GM19455 (cell line): ENCODE measurements at regions not wholly inside any gene's neighbourhood (a gene's known extent, or its start where the extent isn't known, plus 50 kb on each side); places are given as distances from the start of the nearest gene placed in this dataset.
"Not testable (repeated sequence)": the region's sequence is repeated elsewhere in the genome, so short reads cannot be mapped to it uniquely, and the experiment has no call there.

Experiments used
- ATAC-seq: cut with Tn5 transposase; IDR thresholded peaks from one replicate; pipeline ENCODE4 v1.9.1; 2021; ENCODE audit not compliant: unreplicated experiment

- ATAC-seq = no peak
Observed at GRCh38 chr11:26839911-26840698, 118.2 kb upstream of the SLC5A12 start.

GRCh38 chr11:26841818-26842473 lies 120.1 kb upstream of the SLC5A12 start:
- ATAC-seq = no peak

GRCh38 chr11:26842478-26843282 lies 120.8 kb upstream of the SLC5A12 start:
- no peak for ATAC-seq

- ATAC-seq = no peak
Observed at GRCh38 chr11:26843539-26843938, 121.7 kb upstream of the SLC5A12 start.

GRCh38 chr11:26844963-26845362 lies 123.1 kb upstream of the SLC5A12 start:
- ATAC-seq = no peak

- no peak for ATAC-seq
Observed at GRCh38 chr11:26846227-26846626, 124.4 kb upstream of the SLC5A12 start.

- ATAC-seq = no peak
Observed at GRCh38 chr11:26847459-26847858, 125.6 kb upstream of the SLC5A12 start.

GRCh38 chr11:26847977-26848376 lies 126.1 kb upstream of the SLC5A12 start:
- no peak for ATAC-seq

GRCh38 chr11:26849036-26849435 lies 127.2 kb upstream of the SLC5A12 start:
- no peak for ATAC-seq

- no peak for ATAC-seq
Observed at GRCh38 chr11:26851291-26851690, 129.4 kb upstream of the SLC5A12 start.

- no peak for ATAC-seq
Observed at GRCh38 chr11:26851696-26852095, 129.8 kb upstream of the SLC5A12 start.

GRCh38 chr11:26858098-26858497 lies 135.8 kb upstream of the FIBIN start:
- no peak for ATAC-seq

GRCh38 chr11:26859416-26859815 lies 134.5 kb upstream of the FIBIN start:
- no peak for ATAC-seq

- no peak for ATAC-seq
Observed at GRCh38 chr11:26860091-26860780, 133.7 kb upstream of the FIBIN start.

GRCh38 chr11:26860895-26861294 lies 133.0 kb upstream of the FIBIN start:
- ATAC-seq = no peak

GRCh38 chr11:26862801-26863200 lies 131.1 kb upstream of the FIBIN start:
- no peak for ATAC-seq

- no peak for ATAC-seq
Observed at GRCh38 chr11:26865703-26866102, 128.2 kb upstream of the FIBIN start.

- no peak for ATAC-seq
Observed at GRCh38 chr11:26867286-26867685, 126.6 kb upstream of the FIBIN start.

GRCh38 chr11:26878959-26879581 lies 114.8 kb upstream of the FIBIN start:
- no peak for ATAC-seq

- ATAC-seq = not testable (repeated sequence)
Observed at GRCh38 chr11:26882363-26882880, 111.5 kb upstream of the FIBIN start.
